ENCODE measurements at regions not wholly inside any gene's neighbourhood (a gene's known extent, or its start where the extent isn't known, plus 50 kb on each side); places are given as distances from the start of the nearest gene placed in this dataset.

DNA sequence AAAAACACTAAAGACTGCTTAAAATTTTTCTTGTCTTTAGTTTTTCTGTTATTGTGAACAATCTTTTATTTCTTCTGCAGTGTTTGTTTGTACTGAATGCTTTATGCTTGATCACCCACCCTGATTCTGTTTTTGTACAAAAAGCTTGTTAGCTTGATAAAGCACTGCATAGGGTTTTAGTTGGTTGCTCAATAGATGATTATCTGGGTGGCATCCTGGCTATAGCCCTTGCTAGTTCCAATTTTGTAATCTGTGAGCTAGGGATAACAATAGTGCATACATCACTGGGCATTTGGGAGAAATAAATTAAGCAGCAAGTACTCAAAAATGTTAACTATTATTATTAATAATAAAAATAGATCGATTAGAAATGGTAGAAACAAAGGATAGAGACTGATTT lies 102.3 kb downstream of the ZPLD1 start:
- ChIA-PET CTCF (interaction anchor here (0.6 to 4.3 kb wide), 5 partner anchors 12 to 308 kb away, joined by 3 to 38 read pairs (median 4); no protein-coding TSS in a partner anchor), POLR2A (ENCODE audit: low non-redundant PET) (no interaction called here)
- H3K27ac ChIP-seq = no peak overlapping the region
- TF ChIP-seq CTCF (conservative IDR thresholded peaks at IDR 0.05; ENCODE audit: low read depth) = no peak
- DNase-seq (ENCODE audit: low spot score) = no peak

DNA sequence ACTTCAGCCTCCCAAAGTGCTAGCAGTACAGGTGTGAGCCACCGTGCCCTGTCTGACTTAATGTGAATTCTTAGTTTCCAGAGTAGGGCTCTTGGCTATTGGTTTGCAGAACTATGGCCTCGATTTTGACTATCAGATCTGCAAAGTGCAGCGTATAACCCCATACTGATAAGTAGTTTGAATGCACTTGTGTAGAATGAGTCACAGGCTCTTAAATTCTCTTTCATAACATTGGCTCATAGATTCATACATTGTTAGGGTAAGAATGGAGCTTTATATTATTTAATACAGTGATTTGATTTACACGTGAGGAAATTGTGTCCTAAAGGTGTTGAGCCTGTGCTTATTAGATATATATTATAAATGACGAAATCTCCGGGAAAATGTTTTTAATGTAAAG lies 109.9 kb downstream of the ZPLD1 start:
- TF ChIP-seq CTCF (conservative IDR thresholded peaks at IDR 0.05; ENCODE audit: low read depth) = no peak
- POLR2A ChIA-PET (ENCODE audit: low non-redundant PET) = no interaction called here
- DNase-seq (ENCODE audit: low spot score) = no peak
- CTCF ChIA-PET = no interaction called here
- H3K27ac ChIP-seq = no peak overlapping the region

DNA sequence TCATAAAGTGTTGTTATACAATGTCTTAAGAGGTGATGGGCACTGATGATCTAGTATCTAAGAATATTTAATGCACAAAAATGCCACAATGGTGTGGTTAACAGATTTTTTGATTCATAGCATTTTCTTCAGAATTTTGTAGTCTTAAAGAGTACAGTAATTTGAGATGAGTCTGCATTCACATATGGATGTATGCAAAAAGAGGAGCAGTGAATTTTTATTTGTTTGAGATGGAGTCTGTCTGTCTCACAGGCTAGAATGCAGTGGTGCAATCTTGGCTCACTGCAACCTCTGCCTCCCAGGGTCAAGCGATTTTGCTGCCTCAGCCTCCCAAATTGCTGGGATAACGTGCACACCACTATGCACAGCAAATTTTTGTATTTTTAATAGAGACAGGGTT lies 110.5 kb downstream of the ZPLD1 start:
- no peak overlapping the region for H3K27ac ChIP-seq
- CTCF ChIA-PET = no interaction called here
- TF ChIP-seq CTCF (conservative IDR thresholded peaks at IDR 0.05; ENCODE audit: low read depth) = no peak
- no peak for DNase-seq (ENCODE audit: low spot score)
- POLR2A ChIA-PET (ENCODE audit: low non-redundant PET) = no interaction called here

DNA sequence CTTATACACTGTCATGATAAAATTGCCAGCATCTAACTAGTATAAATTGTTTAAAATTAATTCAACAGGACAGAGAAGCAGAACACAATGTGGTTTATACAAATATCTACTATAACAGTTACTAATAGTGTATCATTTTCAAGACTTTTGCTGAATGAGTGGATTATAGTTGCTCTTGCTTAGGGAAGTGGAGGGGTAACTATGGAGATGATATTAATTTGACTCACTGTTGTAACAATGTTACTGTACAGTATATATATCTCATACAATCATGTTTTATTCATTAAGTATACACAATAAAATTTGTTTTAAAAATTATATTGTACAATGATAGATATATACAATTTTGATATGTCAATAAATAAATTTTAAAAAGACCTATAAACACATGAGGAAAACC lies 119.1 kb downstream of the ZPLD1 start:
- TF ChIP-seq CTCF (conservative IDR thresholded peaks at IDR 0.05; ENCODE audit: low read depth) = no peak
- ChIA-PET CTCF (no interaction called here), POLR2A (ENCODE audit: low non-redundant PET) (no interaction called here)
- DNase-seq (ENCODE audit: low spot score) = no peak
- no peak overlapping the region for H3K27ac ChIP-seq

DNA sequence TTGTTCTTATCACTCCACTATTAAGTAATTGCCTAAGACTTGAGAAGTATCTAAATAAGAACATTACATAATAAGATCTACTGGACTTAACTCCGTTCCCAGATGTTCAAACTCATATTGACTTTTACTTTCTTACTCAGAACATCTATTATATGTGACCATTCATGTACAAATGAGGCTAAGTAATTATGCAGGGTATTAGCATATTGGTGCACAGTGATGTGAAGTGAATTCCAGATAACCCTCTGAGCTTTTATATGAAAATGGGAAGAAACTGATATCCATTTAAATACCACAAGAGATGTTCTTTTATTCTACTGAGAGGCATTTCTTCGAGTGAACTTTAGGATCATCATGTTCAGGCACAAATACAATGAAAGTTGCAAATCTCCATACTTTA lies 135.7 kb downstream of the ZPLD1 start:
- POLR2A ChIA-PET (ENCODE audit: low non-redundant PET) = no interaction called here
- no peak overlapping the region for H3K27ac ChIP-seq
- no peak for TF ChIP-seq CTCF (conservative IDR thresholded peaks at IDR 0.05; ENCODE audit: low read depth)
- no peak for DNase-seq (ENCODE audit: low spot score)
- CTCF ChIA-PET = no interaction called here

- ChIA-PET POLR2A (ENCODE audit: low non-redundant PET) (no interaction called here), CTCF (no interaction called here)
These were observed 136.2 kb downstream of the ZPLD1 start for GRCh38 chr3:102571006-102571405.

More at GRCh38 chr3:102571006-102571405, 136.2 kb downstream of the ZPLD1 start:
- TF ChIP-seq CTCF (conservative IDR thresholded peaks at IDR 0.05; ENCODE audit: low read depth) = no peak
- DNase-seq (ENCODE audit: low spot score) = no peak
- no peak overlapping the region for H3K27ac ChIP-seq
